Hippocampal formation (tissue), 2 donors: ENCODE measurements at regions not wholly inside any gene's neighbourhood (a gene's known extent, or its start where the extent isn't known, plus 50 kb on each side); places are given as distances from the start of the nearest gene placed in this dataset.

Experiments used
- DNase-seq, 2 donors: peaks; one replicate each; lab custom pipeline; 2025; lab: John Stamatoyannopoulos, UW

DNA sequence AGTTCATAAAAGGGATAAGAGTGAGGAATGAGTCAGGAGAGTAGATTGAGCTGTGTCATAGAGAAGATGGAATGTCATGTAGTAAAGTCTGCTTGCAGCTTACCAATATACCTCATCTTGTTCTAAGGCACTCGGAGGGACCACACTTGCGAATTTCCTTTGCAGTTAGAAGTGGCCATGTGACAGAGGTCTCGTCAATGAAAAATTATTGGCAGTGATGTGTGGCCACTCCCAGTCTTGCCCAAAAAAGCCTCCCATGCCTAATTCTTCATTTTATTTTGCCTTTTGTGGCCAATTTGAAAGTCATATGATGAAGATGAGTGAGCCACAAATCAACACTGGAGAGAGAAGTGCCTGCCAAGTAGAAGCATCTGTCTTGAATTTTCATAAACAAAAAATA lies 465.6 kb upstream of the ZNF385D start:
- no peak for DNase-seq

- DNase-seq = no peak
Observed at GRCh38 chr3:22225161-22225560, 474.2 kb upstream of the ZNF385D start.

GRCh38 chr3:22228705-22229104 lies 477.7 kb upstream of the ZNF385D start:
- DNase-seq = no peak

DNA sequence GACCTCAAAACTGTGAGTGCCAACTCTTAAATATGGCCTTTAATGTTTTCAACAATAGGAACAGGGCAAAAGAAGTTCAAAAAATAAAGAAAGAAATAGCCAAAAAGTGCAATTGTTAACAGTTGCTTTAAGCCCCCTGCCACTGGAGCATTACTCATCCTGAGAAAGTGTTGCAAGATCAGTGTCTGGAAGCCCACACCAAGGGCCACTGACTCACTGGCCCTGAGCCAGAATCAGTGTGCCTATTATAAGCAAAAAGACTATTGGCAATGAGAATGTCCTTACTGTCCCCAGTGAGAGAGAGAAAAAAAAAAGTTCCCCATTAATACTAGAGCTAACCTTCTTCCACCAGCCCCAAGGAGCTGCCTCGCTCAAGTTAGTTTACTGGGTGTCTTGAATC lies 480.1 kb upstream of the ZNF385D start:
- no peak for DNase-seq

DNA sequence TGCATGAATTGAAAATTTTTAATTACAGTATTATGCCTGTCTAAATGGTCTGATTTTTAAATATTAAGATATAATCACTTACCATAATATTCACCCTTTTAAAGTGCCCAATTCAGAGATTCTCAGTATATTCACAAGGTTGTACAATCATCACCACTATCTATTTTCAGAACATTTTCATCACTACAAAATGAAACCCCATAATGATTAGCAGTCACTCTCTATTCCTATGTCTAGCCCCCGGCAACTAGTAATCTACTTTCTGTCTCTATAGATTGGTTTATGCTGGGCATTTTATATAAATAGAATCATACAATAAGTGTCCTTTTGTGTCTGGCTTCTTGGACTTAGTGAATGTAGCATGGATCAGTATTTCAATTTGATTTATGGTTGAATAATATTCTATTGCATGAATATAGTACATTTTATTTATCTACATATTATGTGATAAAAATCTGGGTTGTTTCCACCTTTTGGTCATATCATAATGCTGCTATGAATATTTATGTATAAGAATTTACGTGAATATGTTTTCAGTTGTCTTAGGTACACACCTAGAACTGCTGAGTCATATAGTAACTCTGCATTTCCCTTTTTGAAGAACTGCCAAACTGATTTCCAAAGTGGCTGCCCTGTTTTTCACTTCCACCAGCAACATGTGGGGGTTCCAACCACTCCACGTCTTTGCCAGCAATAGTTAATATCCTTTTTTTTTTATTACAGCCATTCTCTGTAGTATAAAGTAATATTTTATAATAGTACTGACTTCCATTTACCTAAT lies 485.7 kb upstream of the ZNF385D start:
- DNase-seq = no peak

DNA sequence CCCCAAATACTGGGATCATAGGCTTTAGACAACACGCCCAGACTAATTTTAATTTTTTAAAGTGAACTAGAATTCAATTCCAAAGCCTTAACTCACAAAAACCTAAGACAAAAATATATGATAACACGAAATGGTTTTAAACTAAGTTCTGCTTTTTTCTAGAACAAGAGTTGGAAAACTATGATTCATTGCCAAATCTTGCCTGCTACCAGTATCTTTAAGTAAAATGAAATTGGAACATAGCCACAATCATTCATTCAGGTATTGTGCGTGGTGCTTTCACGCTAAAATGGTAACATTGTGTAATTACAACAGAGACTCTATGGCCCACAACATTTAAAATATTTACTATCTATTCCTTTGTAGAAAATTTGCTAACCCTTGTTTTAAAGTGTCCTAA lies 488.0 kb upstream of the ZNF385D start:
- no peak for DNase-seq

DNA sequence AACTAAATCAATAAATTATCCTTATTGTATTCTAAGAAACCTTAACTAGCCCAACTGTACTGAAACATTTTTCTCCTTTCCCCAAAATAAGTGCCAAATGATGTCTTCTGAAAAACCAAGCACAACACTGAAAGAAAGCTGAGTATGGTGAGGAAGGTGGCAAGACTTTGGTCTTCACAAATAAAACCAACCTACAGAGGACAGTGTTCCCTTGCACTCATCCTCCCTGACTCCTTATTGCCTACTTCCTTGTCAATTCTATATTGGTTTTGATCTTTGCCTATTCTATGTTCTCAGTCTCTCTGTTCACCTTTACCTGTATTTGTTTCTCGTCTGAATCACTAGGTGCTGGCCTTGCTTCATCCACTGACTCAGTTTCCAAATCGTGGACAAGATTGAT lies 490.1 kb upstream of the ZNF385D start:
- DNase-seq = no peak

DNA sequence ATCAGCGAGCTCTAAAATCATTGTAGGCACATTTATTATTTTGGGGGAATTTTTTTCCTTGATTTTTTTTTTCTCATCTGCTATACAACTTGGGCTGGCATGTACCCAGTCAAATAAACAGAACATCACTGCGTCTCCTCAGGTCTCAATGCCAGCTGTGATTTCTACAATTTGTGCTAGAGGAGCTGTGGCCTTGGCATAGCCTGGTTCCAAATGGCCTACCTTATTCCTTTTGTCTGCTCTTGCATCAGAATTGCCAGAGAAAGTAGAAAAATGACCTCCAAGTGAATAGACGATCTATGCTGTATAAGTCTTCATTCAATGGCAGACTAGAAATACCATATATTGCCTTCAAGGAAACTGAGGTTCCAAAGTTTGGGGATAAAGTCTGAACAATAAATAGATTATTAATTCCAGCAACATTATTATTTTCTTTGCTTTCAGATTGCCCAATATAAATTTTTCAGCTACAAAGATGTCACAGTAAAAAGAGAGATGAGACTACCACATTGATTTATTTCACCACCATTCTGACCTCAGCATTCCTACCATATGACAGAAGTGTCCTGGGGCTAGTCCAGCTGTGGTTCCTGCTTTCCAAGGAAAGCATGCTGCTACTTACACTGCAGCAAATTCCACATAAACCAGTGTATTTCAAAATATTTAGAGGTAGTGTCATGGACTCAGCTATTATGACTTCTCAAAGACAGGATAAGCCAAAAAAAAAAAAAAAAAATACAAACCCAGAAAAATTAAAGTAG lies 493.9 kb upstream of the ZNF385D start:
- no peak for DNase-seq

DNA sequence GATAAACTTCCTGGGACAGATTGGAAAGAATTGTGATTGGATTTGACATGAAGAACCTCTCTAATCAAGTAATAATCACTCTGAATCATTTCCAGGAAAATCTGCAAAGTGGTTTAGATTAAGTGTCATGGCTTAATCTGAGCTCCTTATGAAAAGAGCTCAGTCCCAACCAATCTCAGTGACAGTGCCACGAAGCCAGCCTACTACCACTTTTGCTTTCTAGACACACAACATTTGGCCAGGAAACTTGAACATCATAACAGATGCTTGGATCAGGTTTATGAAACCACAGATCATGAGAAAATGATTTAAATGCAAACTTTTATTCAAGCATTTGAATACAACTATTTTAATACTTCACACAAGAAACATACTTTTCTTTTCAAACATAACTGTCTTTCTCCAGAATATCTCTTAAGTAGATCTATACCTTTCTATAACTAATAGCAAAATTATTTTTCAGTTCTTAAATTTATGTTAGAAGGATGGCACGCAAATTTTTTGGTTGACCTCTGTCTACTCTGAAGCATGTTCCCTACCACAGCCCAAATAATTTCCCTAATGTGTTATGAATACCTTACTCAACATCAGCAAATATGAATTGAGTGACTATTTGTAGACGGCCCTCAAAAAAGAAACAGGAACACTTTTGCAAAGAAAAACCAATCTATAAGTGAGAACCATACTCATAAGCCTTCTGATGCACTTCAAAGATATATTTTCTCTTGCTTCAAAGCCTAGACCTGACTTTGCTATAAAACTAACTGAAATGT lies 495.0 kb upstream of the ZNF385D start:
- no peak for DNase-seq

DNA sequence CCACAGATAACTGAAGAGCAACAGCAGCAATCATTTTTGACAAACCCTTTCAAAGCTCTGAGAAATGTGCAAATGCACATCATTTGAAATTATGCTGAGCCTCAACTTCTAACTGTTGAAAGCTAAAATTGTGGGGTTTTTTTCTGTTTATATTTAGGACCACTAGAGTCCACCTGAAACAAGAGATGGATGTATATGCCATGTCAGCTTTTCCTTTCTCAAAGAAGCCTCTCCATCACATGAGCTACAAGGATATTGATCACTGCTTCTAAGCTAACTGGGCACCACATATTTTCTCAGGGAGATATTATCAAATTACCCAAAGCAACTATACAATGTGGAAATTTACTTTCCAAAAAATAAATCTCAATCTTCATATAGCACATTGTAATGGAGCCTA lies 498.6 kb upstream of the ZNF385D start:
- DNase-seq = no peak

- DNase-seq = no peak
Observed at GRCh38 chr3:22257252-22257651, 506.2 kb upstream of the ZNF385D start.

- DNase-seq = no peak
Observed at GRCh38 chr3:22262386-22262785, 511.4 kb upstream of the ZNF385D start.

- DNase-seq = no peak
Observed at GRCh38 chr3:22263042-22263441, 512.0 kb upstream of the ZNF385D start.

DNA sequence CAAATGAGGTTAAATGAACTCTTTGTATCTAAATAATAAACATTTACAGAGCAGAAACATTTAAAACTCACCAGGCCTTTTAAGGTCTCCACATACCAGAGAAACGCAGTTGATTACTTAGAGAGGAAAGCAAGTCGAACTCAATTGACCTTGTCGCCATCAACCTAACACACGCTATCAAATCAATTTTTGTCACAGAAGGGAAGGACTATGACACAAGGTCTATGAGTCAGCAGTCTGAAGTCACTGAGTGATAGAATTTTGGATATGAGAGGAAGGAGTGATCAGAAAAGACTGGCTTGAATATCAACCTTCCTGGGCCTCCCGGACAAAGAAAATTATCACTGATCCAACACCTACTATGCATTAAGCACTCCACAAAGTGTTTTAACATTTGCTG lies 514.4 kb upstream of the ZNF385D start:
- DNase-seq = no peak

DNA sequence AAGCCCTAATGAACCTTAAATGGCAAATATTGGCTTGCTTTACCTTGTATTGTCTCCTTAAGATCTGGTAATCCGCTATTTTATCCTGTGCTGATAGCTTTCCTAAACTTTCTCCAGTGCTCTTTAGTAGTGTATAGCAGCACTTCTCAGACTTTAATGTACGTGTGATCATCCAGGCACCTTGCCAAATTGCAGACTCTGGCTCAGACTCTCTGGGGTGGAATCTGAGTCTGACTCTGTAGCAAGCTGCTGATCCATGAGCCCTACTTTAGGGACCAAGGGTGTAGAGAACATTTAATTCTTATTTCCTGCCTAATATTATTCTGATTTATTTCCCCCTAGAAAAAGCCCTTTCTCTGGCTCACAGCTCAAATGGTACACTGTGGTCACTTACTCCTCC lies 518.8 kb upstream of the ZNF385D start:
- DNase-seq = no peak

GRCh38 chr3:22276351-22276750 lies 525.3 kb upstream of the ZNF385D start:
- DNase-seq = no peak

GRCh38 chr3:22284559-22284958 lies 533.5 kb upstream of the ZNF385D start:
- DNase-seq = no peak

DNA sequence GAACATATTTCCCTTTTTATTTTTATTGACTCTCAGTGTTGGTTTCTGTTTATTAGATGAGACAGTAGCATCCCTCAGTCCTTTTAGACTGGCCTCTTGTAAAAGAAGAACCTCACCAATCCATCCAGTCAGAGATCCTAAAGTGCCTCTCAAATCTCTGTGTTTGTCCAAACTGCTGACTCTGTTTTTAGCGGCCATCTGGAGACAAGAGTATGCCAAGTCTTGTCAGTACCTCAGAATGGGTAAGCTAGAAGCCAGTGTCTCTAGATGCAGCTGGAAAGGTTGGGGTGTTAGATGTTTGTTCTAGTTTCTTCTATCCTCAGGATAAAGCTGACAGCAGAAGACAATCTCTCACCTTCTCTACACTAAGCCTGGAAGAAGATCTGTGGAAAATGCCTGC lies 537.7 kb upstream of the ZNF385D start:
- no peak for DNase-seq

- DNase-seq = no peak
Observed at GRCh38 chr3:22292681-22293080, 541.7 kb upstream of the ZNF385D start.

GRCh38 chr3:22296601-22297000 lies 545.6 kb upstream of the ZNF385D start:
- no peak for DNase-seq

DNA sequence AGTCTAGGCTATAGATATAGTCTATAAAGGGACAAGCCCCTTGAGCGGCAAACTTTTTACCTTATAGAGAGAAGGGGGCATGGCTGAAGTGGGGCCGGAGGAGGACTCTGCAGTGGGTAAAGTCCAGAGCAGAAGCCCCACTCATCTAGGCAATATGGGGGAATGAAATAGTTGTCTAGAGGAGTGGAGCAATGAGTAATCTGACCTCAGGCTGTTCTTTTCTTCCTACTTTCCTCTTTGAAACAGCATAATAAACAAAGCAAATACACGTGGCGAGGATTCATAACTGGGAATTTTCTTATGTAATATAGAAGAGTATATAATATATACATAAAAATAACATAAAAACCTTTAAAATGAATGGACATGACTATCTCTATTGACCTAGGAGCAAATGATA lies 546.4 kb upstream of the ZNF385D start:
- DNase-seq = no peak

- no peak for DNase-seq
Observed at GRCh38 chr3:22306454-22306853, 555.4 kb upstream of the ZNF385D start.

DNA sequence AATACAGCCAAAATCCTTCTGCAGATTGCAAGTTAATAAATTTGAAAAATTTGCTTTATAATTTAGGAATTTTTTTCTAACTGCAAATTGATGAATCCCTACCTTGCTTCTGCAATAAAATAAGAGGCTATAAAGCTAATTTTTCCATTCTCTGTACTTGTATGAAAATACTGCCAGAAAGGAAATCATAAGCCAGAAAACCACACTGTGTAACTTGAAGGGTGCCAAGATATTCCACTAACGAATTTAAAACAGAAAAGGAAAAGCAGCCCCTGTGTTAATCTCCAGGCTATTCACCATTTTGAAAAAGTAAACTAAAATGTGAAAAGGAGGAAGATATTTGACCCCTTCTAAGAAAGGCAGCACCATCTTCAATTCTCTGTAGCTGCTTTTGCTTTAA lies 557.9 kb upstream of the ZNF385D start:
- no peak for DNase-seq
